OCI-LY1 (cell line): ENCODE measurements at regions not wholly inside any gene's neighbourhood (a gene's known extent, or its start where the extent isn't known, plus 50 kb on each side); places are given as distances from the start of the nearest gene placed in this dataset.
A peak's percentile ranks its signal among the peaks of the same experiment; 100 is the strongest.

Source experiments
- H2AFZ ChIP-seq: fragments of 200-600 bp; sonication (generic), shearing (Covaris generic); 2 replicates; pipeline ENCODE4 v1.6.0; 2014; ENCODE audit warnings: antibody characterized with exemption, mild to moderate bottlenecking, low read length
- H3F3A ChIP-seq: fragments of 200-600 bp; sonication (generic), shearing (Covaris generic); 2 replicates; pipeline ENCODE4 v1.6.0; 2014; ENCODE audit warnings: mild to moderate bottlenecking, antibody characterized with exemption, low read length, moderate library complexity; ENCODE audit not compliant: insufficient read depth
- H3K27ac ChIP-seq: fragments of 200-600 bp; sonication (generic); 2 replicates; pipeline ENCODE4 v1.5.1; 2014; ENCODE audit warnings: low read length, mixed run types, mild to moderate bottlenecking, low read depth; ENCODE audit not compliant: poor library complexity, severe bottlenecking
- H3K27me3 ChIP-seq: fragments of 200-600 bp; sonication (generic); 2 replicates; pipeline ENCODE4 v1.6.0; 2014; ENCODE audit warnings: antibody characterized with exemption, mild to moderate bottlenecking, low read length, moderate library complexity; ENCODE audit not compliant: insufficient read depth
- H3K36me3 ChIP-seq: fragments of 200-600 bp; sonication (generic); 2 replicates; pipeline ENCODE4 v1.6.1; 2014; ENCODE audit warnings: mild to moderate bottlenecking, antibody characterized with exemption, low read length, moderate library complexity, mixed read lengths; ENCODE audit not compliant: insufficient read depth
- H3K4me1 ChIP-seq: fragments of 200-600 bp; sonication (generic); 2 replicates; pipeline ENCODE4 v1.5.1; 2014; ENCODE audit warnings: mild to moderate bottlenecking, low read length, moderate library complexity; ENCODE audit not compliant: insufficient read depth, severe bottlenecking
- H3K4me2 ChIP-seq: fragments of 200-600 bp; sonication (generic), shearing (Covaris generic); 2 replicates; pipeline ENCODE4 v1.6.1; 2014; ENCODE audit warnings: low read length
- H3K4me3 ChIP-seq: fragments of 200-600 bp; sonication (generic); 2 replicates; pipeline ENCODE4 v1.5.1; 2014; ENCODE audit warnings: low read length, low read depth, mild to moderate bottlenecking, mixed read lengths; ENCODE audit not compliant: poor library complexity, severe bottlenecking
- H3K79me2 ChIP-seq: fragments of 200-600 bp; shearing (Covaris generic); 2 replicates; pipeline ENCODE4 v1.6.1; 2016; ENCODE audit warnings: mixed run types, low read length, mixed read lengths; ENCODE audit not compliant: insufficient read depth
- H3K9ac ChIP-seq: fragments of 200-600 bp; sonication (generic), shearing (Covaris generic); 2 replicates; pipeline ENCODE4 v1.6.1; 2014; ENCODE audit warnings: mild to moderate bottlenecking, low read length, mixed read lengths
- H3K9me2 ChIP-seq: fragments of 200-600 bp; sonication (generic), shearing (Covaris generic); 2 replicates; pipeline ENCODE4 v1.6.1; 2014; ENCODE audit warnings: low read depth, mild to moderate bottlenecking, low read length, mixed read lengths
- H3K9me3 ChIP-seq: fragments of 200-600 bp; shearing (Covaris generic); 2 replicates; pipeline ENCODE4 v1.6.1; 2014; ENCODE audit warnings: low read length, mixed read lengths
- H4K20me1 ChIP-seq: fragments of 200-600 bp; sonication (generic), shearing (Covaris generic); 2 replicates; pipeline ENCODE4 v1.6.0; 2016; ENCODE audit warnings: mild to moderate bottlenecking, low read length; ENCODE audit not compliant: insufficient read depth
- EZH2 ChIP-seq: fragments of 200-600 bp; sonication (generic), shearing (Covaris generic); IDR thresholded peaks from 2 replicates; pipeline ENCODE4 v1.8.0; 2017; ENCODE audit warnings: borderline replicate concordance, mixed run types, mild to moderate bottlenecking, antibody characterized with exemption, low read length, moderate library complexity, mixed read lengths
- TF ChIP-seq, protein P1 (sequence below): fragments of 200-600 bp; sonication (generic), shearing (Covaris generic); IDR thresholded peaks from 2 replicates; pipeline ENCODE4 v1.5.1; 2017; ENCODE audit warnings: mild to moderate bottlenecking, antibody characterized with exemption, low read length, moderate library complexity, mixed read lengths

DNA sequence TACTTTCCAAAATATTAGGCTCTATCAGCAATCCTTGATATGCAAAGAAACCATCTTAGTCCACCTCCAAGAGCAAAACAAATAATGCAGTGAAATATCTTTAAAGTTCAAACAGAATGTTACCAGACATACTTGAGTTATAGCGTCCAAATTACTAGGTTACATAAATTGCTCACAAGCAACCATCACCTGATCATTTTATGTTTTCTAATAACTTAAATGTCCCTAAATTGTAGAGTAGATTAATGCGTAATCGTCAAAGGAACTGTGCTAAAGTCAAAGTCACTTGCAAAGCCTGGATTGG lies 350.6 kb upstream of the ARGLU1 start:
- H3K9me2 ChIP-seq: no peaks in the 10 kb centered on the region
- no peaks in the 10 kb centered on the region for H3K9me3 ChIP-seq
- no peaks in the 10 kb centered on the region for H3K27me3 ChIP-seq
- no peak overlapping the region for H2AFZ ChIP-seq
- H4K20me1 ChIP-seq: no peaks in the 10 kb centered on the region
- no peaks in the 10 kb centered on the region for H3K36me3 ChIP-seq
- TF ChIP-seq, protein P1, sequence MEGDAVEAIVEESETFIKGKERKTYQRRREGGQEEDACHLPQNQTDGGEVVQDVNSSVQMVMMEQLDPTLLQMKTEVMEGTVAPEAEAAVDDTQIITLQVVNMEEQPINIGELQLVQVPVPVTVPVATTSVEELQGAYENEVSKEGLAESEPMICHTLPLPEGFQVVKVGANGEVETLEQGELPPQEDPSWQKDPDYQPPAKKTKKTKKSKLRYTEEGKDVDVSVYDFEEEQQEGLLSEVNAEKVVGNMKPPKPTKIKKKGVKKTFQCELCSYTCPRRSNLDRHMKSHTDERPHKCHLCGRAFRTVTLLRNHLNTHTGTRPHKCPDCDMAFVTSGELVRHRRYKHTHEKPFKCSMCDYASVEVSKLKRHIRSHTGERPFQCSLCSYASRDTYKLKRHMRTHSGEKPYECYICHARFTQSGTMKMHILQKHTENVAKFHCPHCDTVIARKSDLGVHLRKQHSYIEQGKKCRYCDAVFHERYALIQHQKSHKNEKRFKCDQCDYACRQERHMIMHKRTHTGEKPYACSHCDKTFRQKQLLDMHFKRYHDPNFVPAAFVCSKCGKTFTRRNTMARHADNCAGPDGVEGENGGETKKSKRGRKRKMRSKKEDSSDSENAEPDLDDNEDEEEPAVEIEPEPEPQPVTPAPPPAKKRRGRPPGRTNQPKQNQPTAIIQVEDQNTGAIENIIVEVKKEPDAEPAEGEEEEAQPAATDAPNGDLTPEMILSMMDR: no peak
- TF ChIP-seq EZH2: no peak
- H3K4me2 ChIP-seq: no peak overlapping the region
- no peak overlapping the region for H3K4me3 ChIP-seq
- H3K79me2 ChIP-seq: no peaks in the 10 kb centered on the region
- no peak overlapping the region for H3K9ac ChIP-seq
- H3K4me1 ChIP-seq: peaks cover 18% of the 10 kb centered on the region
- H3K27ac ChIP-seq: no peak overlapping the region
- no peaks in the 10 kb centered on the region for H3F3A ChIP-seq

- Histone ChIP-seq H4K20me1 (no peaks in the 10 kb centered on the region), H3K9me2 (no peaks in the 10 kb centered on the region), H3K4me2 (no peak overlapping the region), H3K36me3 (no peaks in the 10 kb centered on the region), H3K27ac (no peak overlapping the region), H3K9ac (no peak overlapping the region), H3K27me3 (no peaks in the 10 kb centered on the region), H2AFZ (no peak overlapping the region), H3K79me2 (no peaks in the 10 kb centered on the region), H3K4me1 (peaks cover 18% of the 10 kb centered on the region), H3F3A (no peaks in the 10 kb centered on the region), H3K4me3 (no peak overlapping the region), H3K9me3 (no peaks in the 10 kb centered on the region)
- TF ChIP-seq, protein P1: peak; percentile 99
- no peak for TF ChIP-seq EZH2
Measured at GRCh38 chr13:106917673-106918556, 350.0 kb upstream of the ARGLU1 start.

DNA sequence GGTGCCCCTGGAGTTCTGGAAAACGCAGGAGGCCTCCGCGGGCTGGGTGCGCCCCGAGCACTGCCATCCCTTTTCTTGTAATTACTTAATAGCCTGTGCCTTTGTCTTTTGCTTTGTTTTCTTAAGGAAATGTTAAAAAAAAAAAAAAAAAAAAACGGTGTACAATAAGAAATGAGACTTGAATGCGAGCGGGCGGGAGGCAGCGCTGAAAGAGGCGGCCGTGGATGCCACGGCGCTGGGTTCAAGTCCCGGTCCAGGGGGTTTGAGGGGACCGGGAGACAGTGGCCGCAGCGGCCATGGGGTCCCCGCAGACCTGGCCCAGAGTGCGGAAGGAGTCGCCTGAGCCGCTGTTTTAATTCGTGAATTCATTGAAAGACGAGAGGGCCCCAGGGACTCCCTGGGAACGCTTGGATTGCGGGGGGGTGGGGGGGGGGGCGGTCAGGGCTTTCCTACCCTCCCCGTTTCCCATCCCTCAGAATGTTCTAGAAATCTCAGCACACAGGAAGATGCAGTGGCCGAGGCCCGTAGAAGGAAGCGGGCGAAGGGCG lies 349.2 kb upstream of the ARGLU1 start:
- no peak for TF ChIP-seq EZH2
- TF ChIP-seq, protein P1: no peak
- no peak overlapping the region for H3K4me3 ChIP-seq
- no peaks in the 10 kb centered on the region for H3K9me2 ChIP-seq
- H3F3A ChIP-seq: no peaks in the 10 kb centered on the region
- no peaks in the 10 kb centered on the region for H3K27me3 ChIP-seq
- no peaks in the 10 kb centered on the region for H3K9me3 ChIP-seq
- no peaks in the 10 kb centered on the region for H3K79me2 ChIP-seq
- H3K4me1 ChIP-seq: peaks cover 18% of the 10 kb centered on the region
- no peak overlapping the region for H2AFZ ChIP-seq
- no peaks in the 10 kb centered on the region for H3K36me3 ChIP-seq
- H4K20me1 ChIP-seq: no peaks in the 10 kb centered on the region
- no peak overlapping the region for H3K27ac ChIP-seq
- no peak overlapping the region for H3K9ac ChIP-seq
- H3K4me2 ChIP-seq: no peak overlapping the region
